Coronary artery (tissue), 2 donors: ENCODE measurements at regions not wholly inside any gene's neighbourhood (a gene's known extent, or its start where the extent isn't known, plus 50 kb on each side); places are given as distances from the start of the nearest gene placed in this dataset.

Source experiments
- DNase-seq: peaks from one replicate; pipeline ENCODE4 v3.0.0-alpha.2; 2017; ENCODE audit warnings: low spot score
- H3K27ac ChIP-seq, 2 donors: fragments of 200-600 bp; sonication (generic); one replicate each; pipeline ENCODE4 v1.5.1; 2016 to 2019
- H3K4me3 ChIP-seq: fragments of 200-600 bp; sonication (generic); 2 replicates; pipeline ENCODE4 v1.5.1; 2016; ENCODE audit warnings: mild to moderate bottlenecking, moderate library complexity
- CTCF ChIP-seq: fragments of 200-600 bp; sonication (generic); IDR thresholded peaks from one replicate; pipeline ENCODE4 v1.5.1; 2019; ENCODE audit warnings: antibody characterized with exemption

- DNase-seq, result no peak
- Histone ChIP-seq H3K4me3 (no peak overlapping the region), H3K27ac (no peak overlapping the region)
- TF ChIP-seq CTCF, result no peak
These were observed 73.3 kb upstream of the C1orf87 start for GRCh38 chr1:60146884-60147283.

GRCh38 chr1:60145771-60146170, 72.2 kb upstream of the C1orf87 start:
- H3K4me3 ChIP-seq, result no peak overlapping the region
- DNase-seq, result no peak
- no peak for TF ChIP-seq CTCF
- H3K27ac ChIP-seq, result no peak overlapping the region

- DNase-seq, result no peak
- no peak overlapping the region for H3K27ac ChIP-seq
- no peak for TF ChIP-seq CTCF
- no peak overlapping the region for H3K4me3 ChIP-seq
These were observed 68.2 kb upstream of the C1orf87 start for GRCh38 chr1:60141743-60142142.

GRCh38 chr1:60141276-60141675, 67.7 kb upstream of the C1orf87 start:
- Histone ChIP-seq H3K4me3 (no peak overlapping the region), H3K27ac (no peak overlapping the region)
- DNase-seq, result no peak
- TF ChIP-seq CTCF, result no peak

- no peak for TF ChIP-seq CTCF
- no peak for DNase-seq
- Histone ChIP-seq H3K27ac (no peak overlapping the region), H3K4me3 (no peak overlapping the region)
These were observed 63.8 kb upstream of the C1orf87 start for GRCh38 chr1:60137406-60137805.

- no peak for TF ChIP-seq CTCF
- DNase-seq, result no peak
- H3K27ac ChIP-seq, result no peak overlapping the region
- no peak overlapping the region for H3K4me3 ChIP-seq
These were observed 62.8 kb upstream of the C1orf87 start for GRCh38 chr1:60136395-60136794.

- no peak overlapping the region for H3K27ac ChIP-seq
- no peak for TF ChIP-seq CTCF
- DNase-seq, result no peak
- no peak overlapping the region for H3K4me3 ChIP-seq
These were observed 61.1 kb upstream of the C1orf87 start for GRCh38 chr1:60134716-60135115.
